Activated CD8-positive, alpha-beta memory T cell treated with anti-CD3 and anti-CD28 coated beads for 36 hours (primary cell): ENCODE measurements at regions not wholly inside any gene's neighbourhood (a gene's known extent, or its start where the extent isn't known, plus 50 kb on each side); places are given as distances from the start of the nearest gene placed in this dataset.

Source experiments
- CTCF ChIA-PET: fragments of 350-600 bp; sonication (Branson Sonifier 250); formaldehyde crosslinking; loops from one replicate; lab custom pipeline; 2021; ENCODE audit warnings: antibody characterized with exemption; lab: Charles Lee
- POLR2A ChIA-PET: fragments of 350-600 bp; sonication (Branson Sonifier 250); formaldehyde crosslinking; loops from one replicate; lab custom pipeline; 2021; ENCODE audit warnings: antibody characterized with exemption; lab: Charles Lee

- ChIA-PET CTCF (no interaction called here), POLR2A (no interaction called here)
These were observed 129.5 kb upstream of the SESN3 start for GRCh38 chr11:95360377-95361075.

GRCh38 chr11:95359756-95360155 lies 128.8 kb upstream of the SESN3 start:
- CTCF ChIA-PET, result no interaction called here
- POLR2A ChIA-PET, result no interaction called here

GRCh38 chr11:95359341-95359663 lies 128.3 kb upstream of the SESN3 start:
- POLR2A ChIA-PET, result no interaction called here

GRCh38 chr11:95358511-95359340 lies 127.7 kb upstream of the SESN3 start:
- ChIA-PET CTCF (no interaction called here), POLR2A (no interaction called here)

More at GRCh38 chr11:95359341-95359663, 128.3 kb upstream of the SESN3 start:
- CTCF ChIA-PET, result no interaction called here

GRCh38 chr11:95354304-95354703 lies 123.3 kb upstream of the SESN3 start:
- POLR2A ChIA-PET, result no interaction called here
- CTCF ChIA-PET, result no interaction called here

GRCh38 chr11:95353706-95354105 lies 122.7 kb upstream of the SESN3 start:
- CTCF ChIA-PET, result no interaction called here

GRCh38 chr11:95352733-95353346 lies 121.8 kb upstream of the SESN3 start:
- ChIA-PET POLR2A (no interaction called here), CTCF (no interaction called here)

More at GRCh38 chr11:95353706-95354105, 122.7 kb upstream of the SESN3 start:
- POLR2A ChIA-PET, result interaction anchor here (0.5 kb wide), 1 partner anchor 12 kb away, joined by 6 read pairs; no protein-coding TSS in a partner anchor

- CTCF ChIA-PET, result no interaction called here
- POLR2A ChIA-PET, result no interaction called here
These were observed 118.4 kb upstream of the SESN3 start for GRCh38 chr11:95349345-95349942.

GRCh38 chr11:95346265-95346664 lies 115.3 kb upstream of the SESN3 start:
- POLR2A ChIA-PET, result no interaction called here
- CTCF ChIA-PET, result no interaction called here

GRCh38 chr11:95345651-95346050 lies 114.6 kb upstream of the SESN3 start:
- ChIA-PET CTCF (no interaction called here), POLR2A (no interaction called here)

- CTCF ChIA-PET, result no interaction called here
- POLR2A ChIA-PET, result no interaction called here
These were observed 114.1 kb upstream of the SESN3 start for GRCh38 chr11:95344932-95345642.

- ChIA-PET CTCF (no interaction called here), POLR2A (no interaction called here)
These were observed 110.2 kb upstream of the SESN3 start for GRCh38 chr11:95341221-95341620.

GRCh38 chr11:95339086-95339901 lies 108.3 kb upstream of the SESN3 start:
- ChIA-PET POLR2A (interaction anchor here (0.6 kb wide), 1 partner anchor 110 kb away, joined by 4 read pairs; no protein-coding TSS in a partner anchor), CTCF (interaction anchor here (1.1 kb wide), 1 partner anchor 187 kb away, joined by 3 read pairs; no protein-coding TSS in a partner anchor)

- CTCF ChIA-PET, result no interaction called here
- POLR2A ChIA-PET, result no interaction called here
These were observed 107.5 kb upstream of the SESN3 start for GRCh38 chr11:95338430-95338991.

GRCh38 chr11:95337972-95338429 lies 107.0 kb upstream of the SESN3 start:
- CTCF ChIA-PET, result no interaction called here
- POLR2A ChIA-PET, result no interaction called here

- ChIA-PET POLR2A (interaction anchor here (0.7 kb wide), 1 partner anchor 40 kb away, joined by 5 read pairs; no protein-coding TSS in a partner anchor), CTCF (no interaction called here)
These were observed 106.4 kb upstream of the SESN3 start for GRCh38 chr11:95337175-95337957.

GRCh38 chr11:95335989-95336388 lies 105.0 kb upstream of the SESN3 start:
- POLR2A ChIA-PET, result no interaction called here
- CTCF ChIA-PET, result no interaction called here
